HepG2 (cell line): ENCODE measurements at regions not wholly inside any gene's neighbourhood (a gene's known extent, or its start where the extent isn't known, plus 50 kb on each side); places are given as distances from the start of the nearest gene placed in this dataset.
A peak's percentile ranks its signal among the peaks of the same experiment; 100 is the strongest.

Source experiments
- FOSL2 ChIP-seq: sonication (generic); formaldehyde crosslinking; IDR thresholded peaks from 2 replicates; pipeline ENCODE4 v1.4.0; 2020; ENCODE audit warnings: missing genetic modification reagents
- FOXJ3 ChIP-seq: sonication (generic); formaldehyde crosslinking; IDR thresholded peaks from 2 replicates; pipeline ENCODE4 v1.4.0; 2020; ENCODE audit warnings: missing genetic modification reagents, mild to moderate bottlenecking, borderline replicate concordance
- FOXP1 ChIP-seq, 2 experiments: fragments of 450-650 bp in 1 of 2; IDR thresholded peaks; 2 replicates each; pipeline ENCODE4 v1.6.1; 2017 to 2018; ENCODE audit warnings: antibody characterized with exemption in 1 of 2
- GABPB1 ChIP-seq: IDR thresholded peaks from 2 replicates; pipeline ENCODE4 v1.6.1; 2016; ENCODE audit warnings: mild to moderate bottlenecking, missing genetic modification reagents, moderate library complexity, missing compliant biosample characterization
- HDAC2 ChIP-seq: sonication (generic); formaldehyde crosslinking; IDR thresholded peaks from 2 replicates; pipeline ENCODE4 v1.4.0; 2020; ENCODE audit warnings: missing genetic modification reagents
- IRF2 ChIP-seq: IDR thresholded peaks from 2 replicates; pipeline ENCODE4 v1.6.1; 2018; ENCODE audit warnings: missing genetic modification reagents, missing compliant biosample characterization
- KAT8 ChIP-seq: IDR thresholded peaks from 2 replicates; pipeline ENCODE4 v1.6.1; 2016; ENCODE audit warnings: missing genetic modification reagents, missing compliant biosample characterization
- KDM5A ChIP-seq: fragments of 200-600 bp; sonication (generic); IDR thresholded peaks from 2 replicates; pipeline ENCODE4 v1.7.0; 2018; ENCODE audit warnings: antibody characterized with exemption, mild to moderate bottlenecking, low read length, borderline replicate concordance
- POGZ ChIP-seq: sonication (generic); formaldehyde crosslinking; IDR thresholded peaks from 2 replicates; pipeline ENCODE4 v1.4.0; 2020; ENCODE audit warnings: mild to moderate bottlenecking, missing genetic modification reagents
- POLR2A ChIP-seq, 2 experiments: IDR thresholded peaks; 2 replicates each; pipeline ENCODE4 v1.6.1; 2011; ENCODE audit warnings: low read depth in 2 of 2, low read length in 2 of 2, mild to moderate bottlenecking in 1 of 2, moderate library complexity in 1 of 2; ENCODE audit not compliant: insufficient read depth in 1 of 2
- PPARG ChIP-seq: conservative IDR thresholded peaks from 2 replicates; pipeline ENCODE4 v1.6.1; 2016; ENCODE audit warnings: missing biosample characterization, missing genetic modification reagents
- SOX6 ChIP-seq, 2 experiments: fragments of 450-650 bp in 1 of 2; sonication (generic) in 1 of 2; formaldehyde crosslinking in 1 of 2; IDR thresholded peaks; 2 replicates each; pipeline versions ENCODE4 v1.4.0 to v1.6.1; 2017 to 2020; ENCODE audit warnings: antibody characterized with exemption in 1 of 2, mild to moderate bottlenecking in 1 of 2, missing genetic modification reagents in 1 of 2
- SYNCRIP ChIP-seq: fragments of 200-400 bp; formaldehyde crosslinking; IDR thresholded peaks from 2 replicates; pipeline ENCODE4 v1.6.1; 2018; ENCODE audit warnings: mild to moderate bottlenecking, low read depth, low read length; ENCODE audit not compliant: insufficient read depth
- ZFP1 ChIP-seq: IDR thresholded peaks from 2 replicates; pipeline ENCODE4 v1.6.1; 2016
- ZMYM2 ChIP-seq: sonication (generic); formaldehyde crosslinking; IDR thresholded peaks from 2 replicates; pipeline ENCODE4 v1.8.0; 2022; ENCODE audit warnings: mild to moderate bottlenecking, missing genetic modification reagents
- ZNF124 ChIP-seq: sonication (generic); formaldehyde crosslinking; IDR thresholded peaks from 2 replicates; pipeline ENCODE4 v1.4.0; 2020; ENCODE audit warnings: missing genetic modification reagents
- ZNF3 ChIP-seq: IDR thresholded peaks from 2 replicates; pipeline ENCODE4 v1.7.0; 2017; ENCODE audit warnings: inconsistent platforms
- ZNF629 ChIP-seq: sonication (generic); formaldehyde crosslinking; conservative IDR thresholded peaks from 2 replicates; pipeline ENCODE4 v1.5.0; 2020; ENCODE audit warnings: missing genetic modification reagents
- ZNF761 ChIP-seq: sonication (generic); formaldehyde crosslinking; conservative IDR thresholded peaks from 2 replicates; pipeline ENCODE4 v1.4.0; 2020; ENCODE audit warnings: mild to moderate bottlenecking, missing genetic modification reagents
- ZNF772 ChIP-seq: sonication (generic); formaldehyde crosslinking; IDR thresholded peaks from 2 replicates; pipeline ENCODE4 v1.5.0; 2020; ENCODE audit warnings: mild to moderate bottlenecking, missing genetic modification reagents
- TF ChIP-seq, protein P1 (sequence below): sonication (generic); formaldehyde crosslinking; IDR thresholded peaks from 2 replicates; pipeline ENCODE4 v1.5.0; 2020; ENCODE audit warnings: mild to moderate bottlenecking, missing genetic modification reagents
- TF ChIP-seq, protein P2 (sequence below): sonication (generic); IDR thresholded peaks from 2 replicates; pipeline ENCODE4 v1.6.1; 2016; ENCODE audit warnings: low read depth, borderline replicate concordance
- TF ChIP-seq, protein P3 (sequence below): IDR thresholded peaks from 2 replicates; pipeline ENCODE4 v1.6.1; 2016
- TF ChIP-seq, protein P4 (sequence below): sonication (generic); formaldehyde crosslinking; IDR thresholded peaks from 2 replicates; pipeline ENCODE4 v1.4.0; 2020; ENCODE audit warnings: missing genetic modification reagents

DNA sequence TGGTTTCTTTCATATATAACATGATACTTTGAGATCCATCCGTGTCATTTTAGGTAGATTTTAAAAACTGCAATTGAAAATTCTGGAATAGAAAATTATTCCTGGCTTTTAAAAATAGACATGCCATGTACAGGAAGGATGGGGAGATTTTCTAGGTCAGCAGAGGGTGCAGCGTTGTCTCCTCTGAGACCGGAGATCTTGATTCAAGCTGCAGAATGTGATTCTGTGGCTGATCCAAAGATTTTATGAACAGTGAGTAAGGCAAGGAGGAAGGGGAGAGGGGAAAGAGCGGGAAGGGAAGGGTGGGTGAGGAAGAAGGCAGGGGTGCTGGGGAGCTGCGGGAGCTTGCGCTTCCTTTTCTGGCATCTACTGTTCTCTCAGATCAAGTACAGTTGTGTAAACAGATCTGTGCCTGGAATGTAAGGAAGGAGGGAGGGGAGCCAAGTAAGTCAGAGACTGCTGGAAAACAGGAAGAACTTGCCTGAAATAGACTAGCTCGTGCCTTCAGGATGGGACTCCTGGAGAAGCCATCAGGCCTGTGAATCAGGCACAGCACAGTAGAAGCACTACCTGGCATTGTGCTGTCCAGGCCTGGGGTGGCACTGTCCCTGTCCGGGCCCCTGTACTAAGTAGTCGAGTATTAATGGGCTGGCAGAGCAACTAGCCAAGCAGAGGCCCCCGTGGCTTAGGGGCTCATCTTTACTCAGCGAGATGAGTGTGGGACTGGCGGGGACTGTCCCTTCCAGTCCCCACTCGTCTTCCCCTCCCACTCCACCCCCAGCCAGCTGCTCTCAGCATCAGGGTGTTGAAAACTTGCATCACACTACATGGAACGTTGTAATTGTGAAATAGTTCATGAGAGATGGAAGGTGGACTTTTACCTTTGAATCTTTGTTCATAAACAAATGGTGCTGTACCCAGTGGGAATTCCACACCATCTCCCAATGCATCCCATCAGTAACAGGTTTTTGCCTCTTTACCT, 163.5 kb downstream of the UXS1 start (continued):
- TF ChIP-seq SYNCRIP (no peak), FOXP1 (IDR thresholded peaks at IDR 0.05) (no peak), FOXP1 (CRISPR knock-in tag; IDR thresholded peaks at IDR 0.05) (peak; percentile 95), PPARG (CRISPR knock-in tag) (peak; percentile 81), KDM5A (no peak; the same call in 1 of the 2 replicates), SOX6 (IDR thresholded peaks at IDR 0.05) (no peak), SOX6 (CRISPR knock-in tag; IDR thresholded peaks at IDR 0.05) (peak; percentile 97), ZMYM2 (CRISPR knock-in tag) (peak; percentile 87), GABPB1 (CRISPR knock-in tag) (peak; percentile 53), POGZ (peak; percentile 94), HDAC2 (CRISPR knock-in tag) (peak; percentile 97), FOXJ3 (CRISPR knock-in tag) (peak; percentile 94), IRF2 (CRISPR knock-in tag) (peak; percentile 78), FOSL2 (CRISPR knock-in tag) (peak; percentile 85), ZNF772 (peak; percentile 63; the same call in 1 of the 2 replicates), POLR2A (IDR thresholded peaks at IDR 0.05; ENCODE audit: insufficient read depth in 1 of 2, low read depth in 2 of 2, low read length in 2 of 2) (no peak), ZNF629 (CRISPR knock-in tag) (peak; percentile 56), ZNF3 (CRISPR knock-in tag) (0 out of 2 replicates have a peak, but pooled peaks have one; percentile 66), ZFP1 (CRISPR knock-in tag) (0 out of 2 replicates have a peak, but pooled peaks have one; percentile 56), KAT8 (CRISPR knock-in tag) (peak; percentile 87; the same call in 1 of the 2 replicates), ZNF124 (CRISPR knock-in tag) (peak; percentile 82; the same call in 1 of the 2 replicates), ZNF761 (CRISPR knock-in tag) (0 out of 2 replicates have a peak, but pooled peaks have one; percentile 20)
- TF ChIP-seq, protein P1, sequence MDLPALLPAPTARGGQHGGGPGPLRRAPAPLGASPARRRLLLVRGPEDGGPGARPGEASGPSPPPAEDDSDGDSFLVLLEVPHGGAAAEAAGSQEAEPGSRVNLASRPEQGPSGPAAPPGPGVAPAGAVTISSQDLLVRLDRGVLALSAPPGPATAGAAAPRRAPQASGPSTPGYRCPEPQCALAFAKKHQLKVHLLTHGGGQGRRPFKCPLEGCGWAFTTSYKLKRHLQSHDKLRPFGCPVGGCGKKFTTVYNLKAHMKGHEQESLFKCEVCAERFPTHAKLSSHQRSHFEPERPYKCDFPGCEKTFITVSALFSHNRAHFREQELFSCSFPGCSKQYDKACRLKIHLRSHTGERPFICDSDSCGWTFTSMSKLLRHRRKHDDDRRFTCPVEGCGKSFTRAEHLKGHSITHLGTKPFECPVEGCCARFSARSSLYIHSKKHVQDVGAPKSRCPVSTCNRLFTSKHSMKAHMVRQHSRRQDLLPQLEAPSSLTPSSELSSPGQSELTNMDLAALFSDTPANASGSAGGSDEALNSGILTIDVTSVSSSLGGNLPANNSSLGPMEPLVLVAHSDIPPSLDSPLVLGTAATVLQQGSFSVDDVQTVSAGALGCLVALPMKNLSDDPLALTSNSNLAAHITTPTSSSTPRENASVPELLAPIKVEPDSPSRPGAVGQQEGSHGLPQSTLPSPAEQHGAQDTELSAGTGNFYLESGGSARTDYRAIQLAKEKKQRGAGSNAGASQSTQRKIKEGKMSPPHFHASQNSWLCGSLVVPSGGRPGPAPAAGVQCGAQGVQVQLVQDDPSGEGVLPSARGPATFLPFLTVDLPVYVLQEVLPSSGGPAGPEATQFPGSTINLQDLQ: no peak
- TF ChIP-seq, protein P2, sequence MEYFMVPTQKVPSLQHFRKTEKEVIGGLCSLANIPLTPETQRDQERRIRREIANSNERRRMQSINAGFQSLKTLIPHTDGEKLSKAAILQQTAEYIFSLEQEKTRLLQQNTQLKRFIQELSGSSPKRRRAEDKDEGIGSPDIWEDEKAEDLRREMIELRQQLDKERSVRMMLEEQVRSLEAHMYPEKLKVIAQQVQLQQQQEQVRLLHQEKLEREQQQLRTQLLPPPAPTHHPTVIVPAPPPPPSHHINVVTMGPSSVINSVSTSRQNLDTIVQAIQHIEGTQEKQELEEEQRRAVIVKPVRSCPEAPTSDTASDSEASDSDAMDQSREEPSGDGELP: peak; percentile 96
- TF ChIP-seq, protein P3, sequence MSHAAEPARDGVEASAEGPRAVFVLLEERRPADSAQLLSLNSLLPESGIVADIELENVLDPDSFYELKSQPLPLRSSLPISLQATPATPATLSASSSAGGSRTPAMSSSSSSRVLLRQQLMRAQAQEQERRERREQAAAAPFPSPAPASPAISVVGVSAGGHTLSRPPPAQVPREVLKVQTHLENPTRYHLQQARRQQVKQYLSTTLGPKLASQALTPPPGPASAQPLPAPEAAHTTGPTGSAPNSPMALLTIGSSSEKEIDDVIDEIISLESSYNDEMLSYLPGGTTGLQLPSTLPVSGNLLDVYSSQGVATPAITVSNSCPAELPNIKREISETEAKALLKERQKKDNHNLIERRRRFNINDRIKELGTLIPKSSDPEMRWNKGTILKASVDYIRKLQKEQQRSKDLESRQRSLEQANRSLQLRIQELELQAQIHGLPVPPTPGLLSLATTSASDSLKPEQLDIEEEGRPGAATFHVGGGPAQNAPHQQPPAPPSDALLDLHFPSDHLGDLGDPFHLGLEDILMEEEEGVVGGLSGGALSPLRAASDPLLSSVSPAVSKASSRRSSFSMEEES (CRISPR knock-in tag): peak; percentile 76
- TF ChIP-seq, protein P4, sequence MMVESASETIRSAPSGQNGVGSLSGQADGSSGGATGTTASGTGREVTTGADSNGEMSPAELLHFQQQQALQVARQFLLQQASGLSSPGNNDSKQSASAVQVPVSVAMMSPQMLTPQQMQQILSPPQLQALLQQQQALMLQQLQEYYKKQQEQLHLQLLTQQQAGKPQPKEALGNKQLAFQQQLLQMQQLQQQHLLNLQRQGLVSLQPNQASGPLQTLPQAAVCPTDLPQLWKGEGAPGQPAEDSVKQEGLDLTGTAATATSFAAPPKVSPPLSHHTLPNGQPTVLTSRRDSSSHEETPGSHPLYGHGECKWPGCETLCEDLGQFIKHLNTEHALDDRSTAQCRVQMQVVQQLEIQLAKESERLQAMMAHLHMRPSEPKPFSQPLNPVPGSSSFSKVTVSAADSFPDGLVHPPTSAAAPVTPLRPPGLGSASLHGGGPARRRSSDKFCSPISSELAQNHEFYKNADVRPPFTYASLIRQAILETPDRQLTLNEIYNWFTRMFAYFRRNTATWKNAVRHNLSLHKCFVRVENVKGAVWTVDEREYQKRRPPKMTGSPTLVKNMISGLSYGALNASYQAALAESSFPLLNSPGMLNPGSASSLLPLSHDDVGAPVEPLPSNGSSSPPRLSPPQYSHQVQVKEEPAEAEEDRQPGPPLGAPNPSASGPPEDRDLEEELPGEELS (CRISPR knock-in tag): peak; percentile 92
